ENCODE measurements at regions not wholly inside any gene's neighbourhood (a gene's known extent, or its start where the extent isn't known, plus 50 kb on each side); places are given as distances from the start of the nearest gene placed in this dataset.
"Not testable (repeated sequence)": the region's sequence is repeated elsewhere in the genome, so short reads cannot be mapped to it uniquely, and the experiment has no call there.

- in situ Hi-C loops (cut with HindIII; ENCODE audit: low pct_unique_long_range_greater_than_20kb, low sequenced_read_pairs): no loop called here
- no peak for DNase-seq (ENCODE audit: low read depth, low spot score)
Measured at GRCh38 chr1:163540727-163541126, 219.0 kb downstream of the NUF2 start.

GRCh38 chr1:163544441-163544840 is 222.7 kb downstream of the NUF2 start:
- in situ Hi-C loops (cut with HindIII; ENCODE audit: low pct_unique_long_range_greater_than_20kb, low sequenced_read_pairs): no loop called here

GRCh38 chr1:163558162-163558561 is 236.4 kb downstream of the NUF2 start:
- in situ Hi-C loops (cut with HindIII; ENCODE audit: low pct_unique_long_range_greater_than_20kb, low sequenced_read_pairs): no loop called here
- no peak for DNase-seq (ENCODE audit: low read depth, low spot score)

More at GRCh38 chr1:163544441-163544840, 222.7 kb downstream of the NUF2 start:
- no peak for DNase-seq (ENCODE audit: low read depth, low spot score)

- in situ Hi-C loops (cut with HindIII; ENCODE audit: low pct_unique_long_range_greater_than_20kb, low sequenced_read_pairs): no loop called here
- peak; percentile 53 for DNase-seq (ENCODE audit: low read depth, low spot score)
Measured at GRCh38 chr1:163561580-163562295, 240.0 kb downstream of the NUF2 start.

- in situ Hi-C loops (cut with HindIII; ENCODE audit: low pct_unique_long_range_greater_than_20kb, low sequenced_read_pairs): no loop called here
Measured at GRCh38 chr1:163562355-163562754, 240.6 kb downstream of the NUF2 start.

GRCh38 chr1:163565166-163565565 is 243.4 kb downstream of the NUF2 start:
- no peak for DNase-seq (ENCODE audit: low read depth, low spot score)
- in situ Hi-C loops (cut with HindIII; ENCODE audit: low pct_unique_long_range_greater_than_20kb, low sequenced_read_pairs): no loop called here

More at GRCh38 chr1:163562355-163562754, 240.6 kb downstream of the NUF2 start:
- no peak for DNase-seq (ENCODE audit: low read depth, low spot score)

- DNase-seq (ENCODE audit: low read depth, low spot score): no peak
- in situ Hi-C loops (cut with HindIII; ENCODE audit: low pct_unique_long_range_greater_than_20kb, low sequenced_read_pairs): no loop called here
Measured at GRCh38 chr1:163570071-163570470, 248.3 kb downstream of the NUF2 start.

- DNase-seq (ENCODE audit: low read depth, low spot score): no peak
- in situ Hi-C loops (cut with HindIII; ENCODE audit: low pct_unique_long_range_greater_than_20kb, low sequenced_read_pairs): no loop called here
Measured at GRCh38 chr1:163571950-163572349, 250.2 kb downstream of the NUF2 start.

- no peak for DNase-seq (ENCODE audit: low read depth, low spot score)
- in situ Hi-C loops (cut with HindIII; ENCODE audit: low pct_unique_long_range_greater_than_20kb, low sequenced_read_pairs): no loop called here
Measured at GRCh38 chr1:163574119-163574518, 252.4 kb downstream of the NUF2 start.

- in situ Hi-C loops (cut with HindIII; ENCODE audit: low pct_unique_long_range_greater_than_20kb, low sequenced_read_pairs): no loop called here
- no peak for DNase-seq (ENCODE audit: low read depth, low spot score)
Measured at GRCh38 chr1:163580926-163581325, 259.2 kb downstream of the NUF2 start.

GRCh38 chr1:163583661-163584181 is 262.0 kb downstream of the NUF2 start:
- DNase-seq (ENCODE audit: low read depth, low spot score): no peak
- in situ Hi-C loops (cut with HindIII; ENCODE audit: low pct_unique_long_range_greater_than_20kb, low sequenced_read_pairs): no loop called here

GRCh38 chr1:163585796-163586195 is 264.0 kb downstream of the NUF2 start:
- DNase-seq (ENCODE audit: low read depth, low spot score): no peak

GRCh38 chr1:163588796-163589195 is 267.0 kb downstream of the NUF2 start:
- in situ Hi-C loops (cut with HindIII; ENCODE audit: low pct_unique_long_range_greater_than_20kb, low sequenced_read_pairs): no loop called here
- no peak for DNase-seq (ENCODE audit: low read depth, low spot score)

More at GRCh38 chr1:163585796-163586195, 264.0 kb downstream of the NUF2 start:
- in situ Hi-C loops (cut with HindIII; ENCODE audit: low pct_unique_long_range_greater_than_20kb, low sequenced_read_pairs): no loop called here

GRCh38 chr1:163589735-163590134 is 268.0 kb downstream of the NUF2 start:
- in situ Hi-C loops (cut with HindIII; ENCODE audit: low pct_unique_long_range_greater_than_20kb, low sequenced_read_pairs): no loop called here

GRCh38 chr1:163591131-163591530 is 269.4 kb downstream of the NUF2 start:
- DNase-seq (ENCODE audit: low read depth, low spot score); in situ Hi-C loops (cut with HindIII; ENCODE audit: low pct_unique_long_range_greater_than_20kb, low sequenced_read_pairs): not testable (repeated sequence)

More at GRCh38 chr1:163589735-163590134, 268.0 kb downstream of the NUF2 start:
- DNase-seq (ENCODE audit: low read depth, low spot score): no peak

GRCh38 chr1:163592623-163593022 is 270.9 kb downstream of the NUF2 start:
- DNase-seq (ENCODE audit: low read depth, low spot score); in situ Hi-C loops (cut with HindIII; ENCODE audit: low pct_unique_long_range_greater_than_20kb, low sequenced_read_pairs): not testable (repeated sequence)

- DNase-seq (ENCODE audit: low read depth, low spot score); in situ Hi-C loops (cut with HindIII; ENCODE audit: low pct_unique_long_range_greater_than_20kb, low sequenced_read_pairs): not testable (repeated sequence)
Measured at GRCh38 chr1:163596106-163596505, 274.4 kb downstream of the NUF2 start.

- no peak for DNase-seq (ENCODE audit: low read depth, low spot score)
- in situ Hi-C loops (cut with HindIII; ENCODE audit: low pct_unique_long_range_greater_than_20kb, low sequenced_read_pairs): no loop called here
Measured at GRCh38 chr1:163596541-163597258, 274.9 kb downstream of the NUF2 start.

- in situ Hi-C loops (cut with HindIII; ENCODE audit: low pct_unique_long_range_greater_than_20kb, low sequenced_read_pairs): no loop called here
- DNase-seq (ENCODE audit: low read depth, low spot score): no peak
Measured at GRCh38 chr1:163604321-163604720, 282.6 kb downstream of the NUF2 start.
